ENCODE measurements at regions not wholly inside any gene's neighbourhood (a gene's known extent, or its start where the extent isn't known, plus 50 kb on each side); places are given as distances from the start of the nearest gene placed in this dataset.
"Not testable (repeated sequence)": the region's sequence is repeated elsewhere in the genome, so short reads cannot be mapped to it uniquely, and the experiment has no call there.

GRCh38 chr20:29566901-29567635 is 1690.4 kb upstream of the DEFB115 start:
- not testable (repeated sequence) for ATAC-seq (ENCODE audit: low read depth in 2 of 2); H3K27me3 ChIP-seq (ENCODE audit: control insufficient read depth, insufficient read depth, low read length); H3K4me1 Mint-ChIP-seq

GRCh38 chr20:29567671-29568070 is 1689.8 kb upstream of the DEFB115 start:
- H3K27ac ChIP-seq (ENCODE audit: insufficient read depth, low read length, poor library complexity, severe bottlenecking); DNase-seq; H3K9me3 ChIP-seq (ENCODE audit: control insufficient read depth in 2 of 2, low read length in 2 of 2); H3K4me3 Mint-ChIP-seq; H3K9me3 Mint-ChIP-seq; H3K27me3 ChIP-seq (ENCODE audit: control insufficient read depth, insufficient read depth, low read length); H3K4me1 ChIP-seq (ENCODE audit: control insufficient read depth, insufficient read depth, low read length, poor library complexity, severe bottlenecking); H3K4me1 Mint-ChIP-seq; H3K4me3 ChIP-seq (ENCODE audit: low read depth, low read length); H3K36me3 ChIP-seq (ENCODE audit: control insufficient read depth, insufficient read depth, low read length); H3K36me3 Mint-ChIP-seq; H3K27me3 Mint-ChIP-seq; ATAC-seq (ENCODE audit: low read depth in 2 of 2); H3K27ac Mint-ChIP-seq: not testable (repeated sequence)

More at GRCh38 chr20:29566901-29567635, 1690.4 kb upstream of the DEFB115 start:
- not testable (repeated sequence) for H3K27me3 Mint-ChIP-seq; DNase-seq; H3K9me3 Mint-ChIP-seq; H3K4me3 Mint-ChIP-seq; H3K27ac Mint-ChIP-seq; H3K9me3 ChIP-seq (ENCODE audit: control insufficient read depth in 2 of 2, low read length in 2 of 2); H3K4me1 ChIP-seq (ENCODE audit: control insufficient read depth, insufficient read depth, low read length, poor library complexity, severe bottlenecking); H3K4me3 ChIP-seq (ENCODE audit: low read depth, low read length); H3K36me3 ChIP-seq (ENCODE audit: control insufficient read depth, insufficient read depth, low read length); H3K27ac ChIP-seq (ENCODE audit: insufficient read depth, low read length, poor library complexity, severe bottlenecking); H3K36me3 Mint-ChIP-seq

- not testable (repeated sequence) for H3K27me3 ChIP-seq (ENCODE audit: control insufficient read depth, insufficient read depth, low read length); H3K9me3 Mint-ChIP-seq; H3K27ac ChIP-seq (ENCODE audit: insufficient read depth, low read length, poor library complexity, severe bottlenecking); H3K36me3 ChIP-seq (ENCODE audit: control insufficient read depth, insufficient read depth, low read length); H3K4me1 ChIP-seq (ENCODE audit: control insufficient read depth, insufficient read depth, low read length, poor library complexity, severe bottlenecking); DNase-seq; ATAC-seq (ENCODE audit: low read depth in 2 of 2); H3K4me3 ChIP-seq (ENCODE audit: low read depth, low read length); H3K9me3 ChIP-seq (ENCODE audit: control insufficient read depth in 2 of 2, low read length in 2 of 2); H3K36me3 Mint-ChIP-seq; H3K27me3 Mint-ChIP-seq; H3K27ac Mint-ChIP-seq; H3K4me3 Mint-ChIP-seq; H3K4me1 Mint-ChIP-seq
These were observed 1687.3 kb upstream of the DEFB115 start for GRCh38 chr20:29570126-29570525.

GRCh38 chr20:29589530-29589929 is 1667.9 kb upstream of the DEFB115 start:
- not testable (repeated sequence) for H3K9me3 ChIP-seq (ENCODE audit: control insufficient read depth in 2 of 2, low read length in 2 of 2); H3K27me3 Mint-ChIP-seq; H3K4me1 ChIP-seq (ENCODE audit: control insufficient read depth, insufficient read depth, low read length, poor library complexity, severe bottlenecking); ATAC-seq (ENCODE audit: low read depth in 2 of 2); H3K36me3 ChIP-seq (ENCODE audit: control insufficient read depth, insufficient read depth, low read length); DNase-seq; H3K36me3 Mint-ChIP-seq; H3K9me3 Mint-ChIP-seq; H3K27ac ChIP-seq (ENCODE audit: insufficient read depth, low read length, poor library complexity, severe bottlenecking); H3K4me1 Mint-ChIP-seq; H3K27ac Mint-ChIP-seq; H3K4me3 ChIP-seq (ENCODE audit: low read depth, low read length); H3K4me3 Mint-ChIP-seq; H3K27me3 ChIP-seq (ENCODE audit: control insufficient read depth, insufficient read depth, low read length)

GRCh38 chr20:29604163-29604562 is 1653.3 kb upstream of the DEFB115 start:
- not testable (repeated sequence) for H3K9me3 Mint-ChIP-seq; H3K4me1 Mint-ChIP-seq; H3K36me3 ChIP-seq (ENCODE audit: control insufficient read depth, insufficient read depth, low read length); H3K27ac ChIP-seq (ENCODE audit: insufficient read depth, low read length, poor library complexity, severe bottlenecking); ATAC-seq (ENCODE audit: low read depth in 2 of 2); H3K4me3 Mint-ChIP-seq; H3K27me3 ChIP-seq (ENCODE audit: control insufficient read depth, insufficient read depth, low read length); DNase-seq; H3K4me1 ChIP-seq (ENCODE audit: control insufficient read depth, insufficient read depth, low read length, poor library complexity, severe bottlenecking); H3K9me3 ChIP-seq (ENCODE audit: control insufficient read depth in 2 of 2, low read length in 2 of 2); H3K27ac Mint-ChIP-seq; H3K36me3 Mint-ChIP-seq; H3K27me3 Mint-ChIP-seq; H3K4me3 ChIP-seq (ENCODE audit: low read depth, low read length)

GRCh38 chr20:29606171-29606570 is 1651.3 kb upstream of the DEFB115 start:
- not testable (repeated sequence) for H3K4me1 Mint-ChIP-seq; H3K9me3 Mint-ChIP-seq; H3K36me3 Mint-ChIP-seq; H3K27me3 Mint-ChIP-seq; H3K4me3 Mint-ChIP-seq; DNase-seq; H3K9me3 ChIP-seq (ENCODE audit: control insufficient read depth in 2 of 2, low read length in 2 of 2); ATAC-seq (ENCODE audit: low read depth in 2 of 2); H3K4me3 ChIP-seq (ENCODE audit: low read depth, low read length); H3K27ac Mint-ChIP-seq; H3K27ac ChIP-seq (ENCODE audit: insufficient read depth, low read length, poor library complexity, severe bottlenecking); H3K27me3 ChIP-seq (ENCODE audit: control insufficient read depth, insufficient read depth, low read length); H3K4me1 ChIP-seq (ENCODE audit: control insufficient read depth, insufficient read depth, low read length, poor library complexity, severe bottlenecking); H3K36me3 ChIP-seq (ENCODE audit: control insufficient read depth, insufficient read depth, low read length)

GRCh38 chr20:29629395-29629794 is 1628.1 kb upstream of the DEFB115 start:
- not testable (repeated sequence) for H3K36me3 ChIP-seq (ENCODE audit: control insufficient read depth, insufficient read depth, low read length); DNase-seq; H3K4me3 ChIP-seq (ENCODE audit: low read depth, low read length); H3K27ac ChIP-seq (ENCODE audit: insufficient read depth, low read length, poor library complexity, severe bottlenecking); H3K4me1 Mint-ChIP-seq; H3K4me1 ChIP-seq (ENCODE audit: control insufficient read depth, insufficient read depth, low read length, poor library complexity, severe bottlenecking); H3K36me3 Mint-ChIP-seq; H3K27me3 Mint-ChIP-seq; H3K9me3 ChIP-seq (ENCODE audit: control insufficient read depth in 2 of 2, low read length in 2 of 2); H3K27me3 ChIP-seq (ENCODE audit: control insufficient read depth, insufficient read depth, low read length); H3K4me3 Mint-ChIP-seq; H3K27ac Mint-ChIP-seq; ATAC-seq (ENCODE audit: low read depth in 2 of 2)
- peaks cover 0 to 25% (median 7%) of the 10 kb centered on the region in 7 donors for H3K9me3 Mint-ChIP-seq
